Liver (tissue), 8 donors: ENCODE measurements at regions not wholly inside any gene's neighbourhood (a gene's known extent, or its start where the extent isn't known, plus 50 kb on each side); places are given as distances from the start of the nearest gene placed in this dataset.

ENCODE experiments used
- DNase-seq: peaks from one replicate; pipeline ENCODE4 v3.0.0-alpha.2; 2017; ENCODE audit warnings: low spot score
- H3K27ac ChIP-seq, 2 donors: one replicate each; pipeline ENCODE4 v1.7.0; 2013; ENCODE audit warnings: inconsistent platforms in 2 of 2, low read length in 2 of 2, control low read depth in 1 of 2, low read depth in 1 of 2, mild to moderate bottlenecking in 1 of 2
- H3K27me3 ChIP-seq, 4 donors: one replicate each; pipeline versions ENCODE4 v1.6.1 to v1.7.0; 2013; ENCODE audit warnings: low read length in 3 of 4, inconsistent platforms in 1 of 4, mild to moderate bottlenecking in 1 of 4, moderate library complexity in 1 of 4; ENCODE audit not compliant: control insufficient read depth in 4 of 4, insufficient read depth in 4 of 4
- H3K36me3 ChIP-seq, 4 donors: one replicate each; pipeline versions ENCODE4 v1.6.1 to v1.7.0; 2013; ENCODE audit warnings: low read length in 3 of 4, mild to moderate bottlenecking in 3 of 4, low read depth in 1 of 4, moderate library complexity in 1 of 4; ENCODE audit not compliant: control insufficient read depth in 4 of 4, insufficient read depth in 3 of 4
- H3K4me1 ChIP-seq, 4 donors: one replicate each; pipeline versions ENCODE4 v1.6.1 to v1.7.0; 2013; ENCODE audit warnings: low read length in 3 of 4, mild to moderate bottlenecking in 3 of 4, moderate library complexity in 1 of 4; ENCODE audit not compliant: control insufficient read depth in 4 of 4, insufficient read depth in 4 of 4
- H3K4me3 ChIP-seq, 3 donors: one replicate each; pipeline versions ENCODE4 v1.6.1 to v1.7.0; 2013; ENCODE audit warnings: low read length in 3 of 3, control low read depth in 1 of 3, low read depth in 1 of 3, mild to moderate bottlenecking in 1 of 3
- H3K9ac ChIP-seq, 2 donors: one replicate each; pipeline ENCODE4 v1.7.0; 2013; ENCODE audit warnings: low read length in 2 of 2, mild to moderate bottlenecking in 2 of 2, moderate library complexity in 2 of 2, control low read depth in 1 of 2, low read depth in 1 of 2
- H3K9me3 ChIP-seq, 4 donors: one replicate each; pipeline versions ENCODE4 v1.6.1 to v1.7.0; 2013; ENCODE audit warnings: low read length in 3 of 4; ENCODE audit not compliant: control insufficient read depth in 4 of 4
- ATF3 ChIP-seq: IDR thresholded peaks from 2 replicates; pipeline ENCODE4 v1.6.1; 2016; ENCODE audit warnings: antibody characterized with exemption
- CTCF ChIP-seq: fragments of 150-350 bp; IDR thresholded peaks from 2 replicates; pipeline ENCODE4 v1.5.1; 2017; ENCODE audit warnings: improper control_type of control experiment, low read depth, low read length; ENCODE audit not compliant: missing input control
- EGR1 ChIP-seq, 2 donors: IDR thresholded peaks; 2 replicates each; pipeline ENCODE4 v1.6.1; 2016 to 2018; ENCODE audit warnings: antibody characterized with exemption in 2 of 2, low read depth in 2 of 2
- FOXA2 ChIP-seq: IDR thresholded peaks from 2 replicates; pipeline ENCODE4 v1.6.1; 2016; ENCODE audit warnings: antibody characterized with exemption
- GABPA ChIP-seq, 2 donors: IDR thresholded peaks in 1 of 2; conservative IDR thresholded peaks in 1 of 2; 2 replicates each; pipeline ENCODE4 v1.6.1; 2016; ENCODE audit warnings: antibody characterized with exemption in 2 of 2, mild to moderate bottlenecking in 1 of 2, moderate library complexity in 1 of 2
- HNF4A ChIP-seq, 2 donors: conservative IDR thresholded peaks; 2 replicates each; pipeline ENCODE4 v1.6.1; 2016; ENCODE audit warnings: antibody characterized with exemption in 2 of 2, mild to moderate bottlenecking in 2 of 2
- HNF4G ChIP-seq: IDR thresholded peaks from 2 replicates; pipeline ENCODE4 v1.6.1; 2016; ENCODE audit warnings: antibody characterized with exemption
- JUND ChIP-seq, 2 donors: IDR thresholded peaks; 2 replicates each; pipeline ENCODE4 v1.6.1; 2016; ENCODE audit warnings: antibody characterized with exemption in 2 of 2
- NR2F2 ChIP-seq: IDR thresholded peaks from 2 replicates; pipeline ENCODE4 v1.6.1; 2016; ENCODE audit warnings: antibody characterized with exemption
- RAD21 ChIP-seq, 2 donors: IDR thresholded peaks; 2 replicates each; pipeline ENCODE4 v1.6.1; 2016; ENCODE audit warnings: antibody characterized with exemption in 2 of 2, mild to moderate bottlenecking in 2 of 2
- REST ChIP-seq: IDR thresholded peaks from 2 replicates; pipeline ENCODE4 v1.6.1; 2016; ENCODE audit warnings: antibody characterized with exemption, mild to moderate bottlenecking
- RXRA ChIP-seq, 2 donors: IDR thresholded peaks; 2 replicates each; pipeline ENCODE4 v1.6.1; 2017 to 2018; ENCODE audit warnings: antibody characterized with exemption in 2 of 2, mild to moderate bottlenecking in 1 of 2
- TAF1 ChIP-seq: conservative IDR thresholded peaks from 2 replicates; pipeline ENCODE4 v1.6.1; 2016; ENCODE audit warnings: antibody characterized with exemption, mild to moderate bottlenecking
- WGBS: extraction: QIAGEN DNeasy Blood & Tissue Kit; methylation state at CpG from one replicate; pipeline ENCODE4 v1.1.7; 2013; 5-methylcytosine and 5-hydroxymethylcytosine counted together
- TF ChIP-seq, protein P1 (sequence below): IDR thresholded peaks from 2 replicates; pipeline ENCODE4 v1.6.1; 2016; ENCODE audit warnings: antibody characterized with exemption
- donor health status: healthy.
- donor health status: healthy.
- donor health status: healthy.
- donor health status: healthy.
- donor health status: healthy.

DNA sequence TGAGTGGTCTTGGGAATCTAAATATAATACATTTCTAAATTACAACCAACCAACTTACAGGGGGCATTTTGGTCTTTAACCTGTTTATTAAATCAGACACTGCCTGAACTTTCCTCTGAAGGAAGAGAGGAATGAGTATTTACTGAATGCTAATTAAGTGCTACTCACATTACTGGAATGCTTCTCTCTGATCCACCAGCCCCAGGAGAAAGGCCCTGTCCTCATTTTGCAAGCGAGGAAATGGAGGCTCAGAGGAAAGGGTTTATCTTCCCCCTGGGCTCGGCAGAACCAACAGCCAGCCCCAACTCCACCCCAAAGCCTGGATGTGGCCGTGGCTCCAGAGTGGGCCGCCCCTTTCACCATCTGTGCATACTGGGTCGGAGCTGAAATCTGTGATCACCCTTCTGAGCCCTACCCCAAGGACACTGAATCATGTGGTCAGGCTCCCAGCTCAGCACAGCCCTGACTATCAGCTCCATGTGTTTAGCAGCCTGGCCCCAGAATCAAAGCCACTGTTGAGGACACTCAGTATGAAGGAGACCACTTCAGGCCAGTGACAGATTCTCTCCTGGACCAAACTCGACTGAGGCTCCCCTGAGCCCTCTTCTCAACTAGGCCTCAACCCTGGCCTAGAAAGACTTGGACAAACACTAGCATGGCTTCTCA, 56.7 kb upstream of the ENPP6 start:
- Histone ChIP-seq H3K9ac (no peak overlapping the region), H3K27ac (no peak overlapping the region), H3K9me3 (no peaks in the 10 kb centered on the region), H3K4me1 (no peaks in the 10 kb centered on the region), H3K36me3 (no peaks in the 10 kb centered on the region), H3K27me3 (no peaks in the 10 kb centered on the region), H3K4me3 (no peak overlapping the region)
- DNase-seq = peak; percentile 24
- TF ChIP-seq, protein P1, sequence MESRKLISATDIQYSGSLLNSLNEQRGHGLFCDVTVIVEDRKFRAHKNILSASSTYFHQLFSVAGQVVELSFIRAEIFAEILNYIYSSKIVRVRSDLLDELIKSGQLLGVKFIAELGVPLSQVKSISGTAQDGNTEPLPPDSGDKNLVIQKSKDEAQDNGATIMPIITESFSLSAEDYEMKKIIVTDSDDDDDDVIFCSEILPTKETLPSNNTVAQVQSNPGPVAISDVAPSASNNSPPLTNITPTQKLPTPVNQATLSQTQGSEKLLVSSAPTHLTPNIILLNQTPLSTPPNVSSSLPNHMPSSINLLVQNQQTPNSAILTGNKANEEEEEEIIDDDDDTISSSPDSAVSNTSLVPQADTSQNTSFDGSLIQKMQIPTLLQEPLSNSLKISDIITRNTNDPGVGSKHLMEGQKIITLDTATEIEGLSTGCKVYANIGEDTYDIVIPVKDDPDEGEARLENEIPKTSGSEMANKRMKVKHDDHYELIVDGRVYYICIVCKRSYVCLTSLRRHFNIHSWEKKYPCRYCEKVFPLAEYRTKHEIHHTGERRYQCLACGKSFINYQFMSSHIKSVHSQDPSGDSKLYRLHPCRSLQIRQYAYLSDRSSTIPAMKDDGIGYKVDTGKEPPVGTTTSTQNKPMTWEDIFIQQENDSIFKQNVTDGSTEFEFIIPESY = no peak
- TF ChIP-seq EGR1 (IDR thresholded peaks at IDR 0.05; ENCODE audit: low read depth in 2 of 2) = no peak
- no peak for TF ChIP-seq FOXA2
- TF ChIP-seq JUND (IDR thresholded peaks at IDR 0.05) = no peak
- no peak for TF ChIP-seq NR2F2
- TF ChIP-seq TAF1 = no peak
- TF ChIP-seq REST = no peak
- no peak for TF ChIP-seq ATF3
- TF ChIP-seq CTCF = no peak
- TF ChIP-seq HNF4G = no peak
- TF ChIP-seq RXRA (IDR thresholded peaks at IDR 0.05) = no peak
- no peak for TF ChIP-seq GABPA (IDR thresholded peaks at IDR 0.05 in 1 of 2, conservative IDR thresholded peaks at IDR 0.05 in 1 of 2)
- TF ChIP-seq RAD21 (IDR thresholded peaks at IDR 0.05) = no peak
- no peak for TF ChIP-seq HNF4A (conservative IDR thresholded peaks at IDR 0.05)
- 88% methylated on average over 6 of the region's 6 CpGs for WGBS
